H9 (cell line): ENCODE measurements at regions not wholly inside any gene's neighbourhood (a gene's known extent, or its start where the extent isn't known, plus 50 kb on each side); places are given as distances from the start of the nearest gene placed in this dataset.

Experiments used
- DNase-seq: peaks from one replicate; pipeline ENCODE4 v3.0.0-alpha.2; 2017
- H2AFZ ChIP-seq: one replicate; pipeline ENCODE4 v1.6.1; 2013; ENCODE audit warnings: mild to moderate bottlenecking, low read length, control low read depth, moderate library complexity
- H2AK5ac ChIP-seq: 2 replicates; pipeline ENCODE4 v1.6.1; 2013; ENCODE audit warnings: low read length, control low read depth, mixed read lengths; ENCODE audit not compliant: insufficient read length
- H2BK120ac ChIP-seq: one replicate; pipeline ENCODE4 v1.6.1; 2013; ENCODE audit warnings: low read depth, mild to moderate bottlenecking, low read length, control low read depth, inconsistent platforms; ENCODE audit not compliant: poor library complexity, severe bottlenecking
- H2BK12ac ChIP-seq: 2 replicates; pipeline ENCODE4 v1.6.1; 2013; ENCODE audit warnings: low read length, control low read depth, mixed read lengths, low read depth; ENCODE audit not compliant: insufficient read length
- H2BK15ac ChIP-seq: 2 replicates; pipeline ENCODE4 v1.6.1; 2013; ENCODE audit warnings: low read depth, low read length, control low read depth
- H2BK20ac ChIP-seq: one replicate; pipeline ENCODE4 v1.6.1; 2013; ENCODE audit warnings: low read depth, mild to moderate bottlenecking, low read length, control low read depth, inconsistent platforms; ENCODE audit not compliant: poor library complexity, severe bottlenecking
- H2BK5ac ChIP-seq: 2 replicates; pipeline ENCODE4 v1.6.1; 2013; ENCODE audit warnings: low read length, control low read depth, mixed read lengths; ENCODE audit not compliant: insufficient read length
- H3K14ac ChIP-seq: 2 replicates; pipeline ENCODE4 v1.6.1; 2013; ENCODE audit warnings: low read length, control low read depth; ENCODE audit not compliant: insufficient read depth
- H3K18ac ChIP-seq: 2 replicates; pipeline ENCODE4 v1.6.1; 2013; ENCODE audit warnings: low read depth, mild to moderate bottlenecking, mixed read lengths, low read length, control low read depth; ENCODE audit not compliant: insufficient read length
- H3K23ac ChIP-seq: 2 replicates; pipeline ENCODE4 v1.6.1; 2013; ENCODE audit warnings: low read length, control low read depth, mixed read lengths, low read depth; ENCODE audit not compliant: insufficient read length
- H3K23me2 ChIP-seq: 2 replicates; pipeline ENCODE4 v1.6.1; 2013; ENCODE audit warnings: low read depth, mild to moderate bottlenecking, mixed read lengths, low read length, control low read depth; ENCODE audit not compliant: insufficient read length, poor library complexity, severe bottlenecking
- H3K27ac ChIP-seq: 2 replicates; pipeline ENCODE4 v1.5.1; 2013; ENCODE audit warnings: low read length, control low read depth, mixed read lengths, low read depth; ENCODE audit not compliant: insufficient read length
- H3K27me3 ChIP-seq: 2 replicates; pipeline ENCODE4 v1.6.1; 2013; ENCODE audit warnings: low read length, control low read depth, inconsistent platforms; ENCODE audit not compliant: insufficient read depth
- H3K4ac ChIP-seq: 2 replicates; pipeline ENCODE4 v1.6.1; 2013; ENCODE audit warnings: low read depth, mild to moderate bottlenecking, control low read depth, inconsistent platforms, low read length, moderate library complexity
- H3K4me1 ChIP-seq: 2 replicates; pipeline ENCODE4 v1.6.1; 2013; ENCODE audit warnings: low read length, control low read depth, inconsistent platforms; ENCODE audit not compliant: insufficient read depth
- H3K4me2 ChIP-seq: 2 replicates; pipeline ENCODE4 v1.6.1; 2013; ENCODE audit warnings: low read length, control low read depth, mixed read lengths; ENCODE audit not compliant: insufficient read length, insufficient read depth
- H3K56ac ChIP-seq: 2 replicates; pipeline ENCODE4 v1.6.1; 2013; ENCODE audit warnings: low read depth, mild to moderate bottlenecking, mixed read lengths, low read length, control low read depth; ENCODE audit not compliant: insufficient read length
- H3K79me1 ChIP-seq: 2 replicates; pipeline ENCODE4 v1.6.1; 2013; ENCODE audit warnings: low read depth, mild to moderate bottlenecking, moderate library complexity, low read length, control low read depth, inconsistent platforms; ENCODE audit not compliant: insufficient read depth, poor library complexity, severe bottlenecking
- H3K79me2 ChIP-seq: 2 replicates; pipeline ENCODE4 v1.6.1; 2013; ENCODE audit warnings: low read length, control low read depth, inconsistent platforms; ENCODE audit not compliant: insufficient read depth
- H3K9ac ChIP-seq: 2 replicates; pipeline ENCODE4 v1.6.1; 2013; ENCODE audit warnings: low read length, control low read depth, mixed read lengths; ENCODE audit not compliant: insufficient read length; ENCODE audit errors: extremely low read depth
- H3K9me3 ChIP-seq: one replicate; pipeline ENCODE4 v1.6.1; 2013; ENCODE audit warnings: low read depth, low read length, inconsistent platforms; ENCODE audit not compliant: control insufficient read depth
- H3T11ph ChIP-seq: one replicate; pipeline ENCODE4 v1.6.1; 2013; ENCODE audit warnings: mild to moderate bottlenecking, low read length, control low read depth, inconsistent platforms
- H4K20me1 ChIP-seq: one replicate; pipeline ENCODE4 v1.6.1; 2013; ENCODE audit not compliant: control insufficient read depth, insufficient read length, insufficient read depth
- H4K5ac ChIP-seq: 2 replicates; pipeline ENCODE4 v1.6.1; 2013; ENCODE audit warnings: low read depth, mild to moderate bottlenecking, mixed read lengths, low read length, control low read depth; ENCODE audit not compliant: insufficient read length
- H4K8ac ChIP-seq: replicated peaks from 2 replicates; pipeline ENCODE4 v1.6.1; 2013; ENCODE audit warnings: low read length, control low read depth, mixed read lengths, low read depth; ENCODE audit not compliant: insufficient read length
- H4K91ac ChIP-seq: 2 replicates; pipeline ENCODE4 v1.6.1; 2013; ENCODE audit warnings: low read depth, mild to moderate bottlenecking, moderate library complexity, mixed read lengths, low read length, control low read depth; ENCODE audit not compliant: insufficient read length
- H3K27ac Mint-ChIP-seq, 3 experiments: 2 replicates in 2 of 3; 3 replicates in 1 of 3; pipeline ENCODE4 v1.8.0; 2020 to 2021; ENCODE audit warnings: mixed read lengths in 3 of 3, mild to moderate bottlenecking in 1 of 3, moderate library complexity in 1 of 3
- H3K27me3 Mint-ChIP-seq: 2 replicates; pipeline ENCODE4 v1.8.0; 2021; ENCODE audit warnings: low read depth, mild to moderate bottlenecking, moderate library complexity, mixed read lengths
- H3K36me3 Mint-ChIP-seq, 3 experiments: 2 replicates in 2 of 3; 3 replicates in 1 of 3; pipeline ENCODE4 v1.8.0; 2020 to 2021; ENCODE audit warnings: low read depth in 3 of 3, mixed read lengths in 3 of 3; ENCODE audit not compliant: insufficient read depth in 1 of 3
- H3K4me1 Mint-ChIP-seq, 2 experiments: 2 replicates each; pipeline ENCODE4 v1.8.0; 2020; ENCODE audit warnings: mixed read lengths in 2 of 2
- H3K4me3 Mint-ChIP-seq, 2 experiments: 2 replicates in 1 of 2; 3 replicates in 1 of 2; pipeline ENCODE4 v1.8.0; 2020 to 2021; ENCODE audit warnings: mild to moderate bottlenecking in 2 of 2, mixed read lengths in 2 of 2, moderate library complexity in 1 of 2
- H3K9me3 Mint-ChIP-seq, 2 experiments: 2 replicates in 1 of 2; 3 replicates in 1 of 2; pipeline ENCODE4 v1.8.0; 2020; ENCODE audit warnings: mild to moderate bottlenecking in 2 of 2, mixed read lengths in 2 of 2, moderate library complexity in 1 of 2
- CTCF ChIP-seq: fragments of 200-600 bp; sonication (generic); conservative IDR thresholded peaks from 3 replicates; pipeline ENCODE4 v1.8.0; 2021; ENCODE audit warnings: antibody characterized with exemption, mild to moderate bottlenecking
- WGBS: extraction: QIAGEN DNeasy Blood & Tissue Kit; methylation state at CpG from one replicate; pipeline ENCODE4 v1.1.7; 2013; ENCODE audit warnings: missing lambda C conversion rate, low lambda C conversion rate, mixed read lengths; ENCODE audit not compliant: insufficient read length; ENCODE audit errors: extremely low coverage; 5-methylcytosine and 5-hydroxymethylcytosine counted together

GRCh38 chr2:235143789-235144188, 192.0 kb downstream of the SH3BP4 start:
- H4K8ac ChIP-seq, result no peak overlapping the region
- no peak overlapping the region for H3K56ac ChIP-seq
- H3K9me3 ChIP-seq, result no peaks in the 10 kb centered on the region
- no peak overlapping the region for H3K4me2 ChIP-seq
- H3K18ac ChIP-seq, result no peak overlapping the region
- no peak overlapping the region for H3K14ac ChIP-seq
- no peaks in the 10 kb centered on the region for H3K4me1 ChIP-seq
- H3K4me3 Mint-ChIP-seq, result no peak overlapping the region
- no peaks in the 10 kb centered on the region for H3K36me3 Mint-ChIP-seq
- DNase-seq, result no peak
- no peaks in the 10 kb centered on the region for H3K79me2 ChIP-seq
- H3K23me2 ChIP-seq, result no peaks in the 10 kb centered on the region
- H2BK20ac ChIP-seq, result no peak overlapping the region
- H2BK120ac ChIP-seq, result no peak overlapping the region
- no peak overlapping the region for H3K27ac Mint-ChIP-seq
- no peaks in the 10 kb centered on the region for H3K27me3 ChIP-seq
- no peak overlapping the region for H3T11ph ChIP-seq
- peaks cover 45% of the 10 kb centered on the region for H3K27me3 Mint-ChIP-seq
- no CpG with 5 or more reads among the region's 2 CpGs for WGBS
- no peak overlapping the region for H2AK5ac ChIP-seq
- H4K91ac ChIP-seq, result no peak overlapping the region
- no peak overlapping the region for H4K5ac ChIP-seq
- peaks cover 9 to 11% of the 10 kb centered on the region in 2 experiments for H3K4me1 Mint-ChIP-seq
- H3K27ac ChIP-seq, result no peak overlapping the region
- H4K20me1 ChIP-seq, result no peaks in the 10 kb centered on the region
- no peak for TF ChIP-seq CTCF
- no peak overlapping the region for H2BK12ac ChIP-seq
- H3K79me1 ChIP-seq, result no peaks in the 10 kb centered on the region
- H3K4ac ChIP-seq, result no peak overlapping the region
- no peak overlapping the region for H2BK15ac ChIP-seq
- H2AFZ ChIP-seq, result no peak overlapping the region
- no peak overlapping the region for H3K23ac ChIP-seq
- H2BK5ac ChIP-seq, result no peak overlapping the region
- no peaks in the 10 kb centered on the region for H3K9me3 Mint-ChIP-seq
- no peak overlapping the region for H3K9ac ChIP-seq
